K562 (cell line): ENCODE measurements at regions not wholly inside any gene's neighbourhood (a gene's known extent, or its start where the extent isn't known, plus 50 kb on each side); places are given as distances from the start of the nearest gene placed in this dataset.

Experiments
- CHAMP1 ChIP-seq: fragments of 450-650 bp; IDR thresholded peaks from 2 replicates; pipeline ENCODE4 v1.6.1; 2016; ENCODE audit warnings: mild to moderate bottlenecking
- CTBP1 ChIP-seq: fragments of 450-650 bp; IDR thresholded peaks from 2 replicates; pipeline ENCODE4 v1.6.1; 2016; ENCODE audit warnings: borderline replicate concordance
- DACH1 ChIP-seq: fragments of 450-650 bp; IDR thresholded peaks from 2 replicates; pipeline ENCODE4 v1.6.1; 2018; ENCODE audit not compliant: partially characterized antibody
- FOXA3 ChIP-seq, 2 experiments: fragments of 450-650 bp in 1 of 2; sonication (generic) in 1 of 2; formaldehyde crosslinking; IDR thresholded peaks in 1 of 2; conservative IDR thresholded peaks in 1 of 2; 2 replicates each; pipeline versions ENCODE4 v1.4.0 to v1.8.0; 2020 to 2022; ENCODE audit warnings: mild to moderate bottlenecking in 2 of 2, missing genetic modification reagents in 1 of 2
- HNRNPK ChIP-seq: fragments of 200-400 bp; formaldehyde crosslinking; IDR thresholded peaks from one replicate; pipeline ENCODE4 v1.6.1; 2018; ENCODE audit warnings: mild to moderate bottlenecking, low read depth, low read length; ENCODE audit not compliant: poor library complexity, severe bottlenecking
- HNRNPLL ChIP-seq: fragments of 200-400 bp; formaldehyde crosslinking; IDR thresholded peaks from 2 replicates; pipeline ENCODE4 v1.6.1; 2017; ENCODE audit warnings: low read length, low read depth, mild to moderate bottlenecking; ENCODE audit not compliant: poor library complexity, severe bottlenecking
- KHSRP ChIP-seq: fragments of 450-650 bp; IDR thresholded peaks from 2 replicates; pipeline ENCODE4 v1.6.1; 2017
- MAFG ChIP-seq: fragments of 450-650 bp; conservative IDR thresholded peaks from 2 replicates; pipeline ENCODE4 v1.6.1; 2016; ENCODE audit warnings: missing genetic modification characterization, missing compliant biosample characterization
- MCM2 ChIP-seq: fragments of 450-650 bp; IDR thresholded peaks from 2 replicates; pipeline ENCODE4 v1.6.1; 2017; ENCODE audit warnings: low read depth, mild to moderate bottlenecking
- POLR2AphosphoS2 ChIP-seq: IDR thresholded peaks from 2 replicates; pipeline ENCODE4 v1.6.1; 2012; ENCODE audit warnings: low read length, improper control_type of control experiment
- RBM15 ChIP-seq: fragments of 200-400 bp; formaldehyde crosslinking; IDR thresholded peaks from 2 replicates; pipeline ENCODE4 v1.6.1; 2018; ENCODE audit warnings: mild to moderate bottlenecking, low read length, moderate library complexity; ENCODE audit not compliant: insufficient read depth
- ZNF398 ChIP-seq: fragments of 250-450 bp; sonication (Bioruptor Pico); IDR thresholded peaks from 2 replicates; pipeline ENCODE4 v1.8.0; 2021; ENCODE audit warnings: moderate library complexity, mild to moderate bottlenecking, inconsistent platforms
- ZNF830 ChIP-seq: fragments of 250-450 bp; sonication (Bioruptor Pico); IDR thresholded peaks from 2 replicates; pipeline ENCODE4 v1.5.0; 2021; ENCODE audit warnings: mild to moderate bottlenecking
- TF ChIP-seq, protein P1 (sequence below): sonication (generic); formaldehyde crosslinking; IDR thresholded peaks from 2 replicates; pipeline ENCODE4 v1.8.1; 2023; ENCODE audit warnings: missing genetic modification reagents, mild to moderate bottlenecking, borderline replicate concordance
- TF ChIP-seq, protein P2 (sequence below): fragments of 200-800 bp; sonication (Bioruptor generic); IDR thresholded peaks from 2 replicates; pipeline ENCODE4 v1.6.1; 2017; ENCODE audit warnings: missing genetic modification characterization, missing compliant biosample characterization

DNA sequence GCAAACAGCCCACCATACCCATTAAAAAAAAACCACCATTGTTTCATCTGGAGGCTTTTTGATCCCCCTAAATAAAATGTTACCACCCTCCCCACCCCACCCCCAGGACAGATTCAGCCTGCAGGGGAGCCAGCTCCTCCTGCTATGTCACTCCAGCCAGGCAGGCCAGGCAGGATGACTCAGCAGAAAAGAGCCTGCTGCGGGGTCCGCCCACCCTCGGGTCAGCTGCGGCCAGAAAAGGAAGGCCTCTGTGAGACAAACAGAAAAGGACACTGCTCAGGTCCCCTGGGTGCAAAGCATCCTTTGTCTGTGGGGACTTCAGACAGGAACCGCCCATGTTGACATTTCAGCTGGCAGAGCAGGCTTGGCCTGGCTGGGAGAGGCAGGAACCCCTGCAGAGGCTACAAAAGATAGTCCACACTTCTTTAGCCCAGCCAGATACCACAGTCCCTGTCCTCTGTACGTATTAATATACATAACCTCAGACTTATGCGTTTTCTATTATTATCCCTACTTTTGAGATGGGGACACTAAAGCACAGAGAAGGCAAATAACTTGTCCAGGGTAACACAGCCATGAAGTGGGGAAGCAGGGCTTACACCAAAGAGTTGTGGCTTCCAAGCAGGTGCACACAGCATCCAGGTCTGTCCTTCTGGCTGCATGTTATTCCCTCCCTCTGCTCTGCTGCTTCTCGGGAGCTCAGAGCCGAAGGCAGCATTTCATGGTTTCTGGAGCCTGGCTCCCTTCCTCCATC, 147.7 kb downstream of the CPEB2 start (continued):
- TF ChIP-seq ZNF830 (CRISPR knock-in tag): no peak
- TF ChIP-seq MAFG (tag): peak; percentile 100
- no peak for TF ChIP-seq ZNF398 (CRISPR knock-in tag)
- TF ChIP-seq CTBP1: peak; percentile 59; the same call in 1 of the 2 replicates
- no peak for TF ChIP-seq HNRNPLL
- TF ChIP-seq HNRNPK: no peak
- TF ChIP-seq DACH1: no peak
- TF ChIP-seq, protein P1, sequence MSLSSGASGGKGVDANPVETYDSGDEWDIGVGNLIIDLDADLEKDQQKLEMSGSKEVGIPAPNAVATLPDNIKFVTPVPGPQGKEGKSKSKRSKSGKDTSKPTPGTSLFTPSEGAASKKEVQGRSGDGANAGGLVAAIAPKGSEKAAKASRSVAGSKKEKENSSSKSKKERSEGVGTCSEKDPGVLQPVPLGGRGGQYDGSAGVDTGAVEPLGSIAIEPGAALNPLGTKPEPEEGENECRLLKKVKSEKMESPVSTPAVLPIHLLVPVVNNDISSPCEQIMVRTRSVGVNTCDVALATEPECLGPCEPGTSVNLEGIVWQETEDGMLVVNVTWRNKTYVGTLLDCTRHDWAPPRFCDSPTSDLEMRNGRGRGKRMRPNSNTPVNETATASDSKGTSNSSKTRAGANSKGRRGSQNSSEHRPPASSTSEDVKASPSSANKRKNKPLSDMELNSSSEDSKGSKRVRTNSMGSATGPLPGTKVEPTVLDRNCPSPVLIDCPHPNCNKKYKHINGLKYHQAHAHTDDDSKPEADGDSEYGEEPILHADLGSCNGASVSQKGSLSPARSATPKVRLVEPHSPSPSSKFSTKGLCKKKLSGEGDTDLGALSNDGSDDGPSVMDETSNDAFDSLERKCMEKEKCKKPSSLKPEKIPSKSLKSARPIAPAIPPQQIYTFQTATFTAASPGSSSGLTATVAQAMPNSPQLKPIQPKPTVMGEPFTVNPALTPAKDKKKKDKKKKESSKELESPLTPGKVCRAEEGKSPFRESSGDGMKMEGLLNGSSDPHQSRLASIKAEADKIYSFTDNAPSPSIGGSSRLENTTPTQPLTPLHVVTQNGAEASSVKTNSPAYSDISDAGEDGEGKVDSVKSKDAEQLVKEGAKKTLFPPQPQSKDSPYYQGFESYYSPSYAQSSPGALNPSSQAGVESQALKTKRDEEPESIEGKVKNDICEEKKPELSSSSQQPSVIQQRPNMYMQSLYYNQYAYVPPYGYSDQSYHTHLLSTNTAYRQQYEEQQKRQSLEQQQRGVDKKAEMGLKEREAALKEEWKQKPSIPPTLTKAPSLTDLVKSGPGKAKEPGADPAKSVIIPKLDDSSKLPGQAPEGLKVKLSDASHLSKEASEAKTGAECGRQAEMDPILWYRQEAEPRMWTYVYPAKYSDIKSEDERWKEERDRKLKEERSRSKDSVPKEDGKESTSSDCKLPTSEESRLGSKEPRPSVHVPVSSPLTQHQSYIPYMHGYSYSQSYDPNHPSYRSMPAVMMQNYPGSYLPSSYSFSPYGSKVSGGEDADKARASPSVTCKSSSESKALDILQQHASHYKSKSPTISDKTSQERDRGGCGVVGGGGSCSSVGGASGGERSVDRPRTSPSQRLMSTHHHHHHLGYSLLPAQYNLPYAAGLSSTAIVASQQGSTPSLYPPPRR (CRISPR knock-in tag): no peak
- no peak for TF ChIP-seq RBM15
- TF ChIP-seq MCM2: no peak
- TF ChIP-seq, protein P2, sequence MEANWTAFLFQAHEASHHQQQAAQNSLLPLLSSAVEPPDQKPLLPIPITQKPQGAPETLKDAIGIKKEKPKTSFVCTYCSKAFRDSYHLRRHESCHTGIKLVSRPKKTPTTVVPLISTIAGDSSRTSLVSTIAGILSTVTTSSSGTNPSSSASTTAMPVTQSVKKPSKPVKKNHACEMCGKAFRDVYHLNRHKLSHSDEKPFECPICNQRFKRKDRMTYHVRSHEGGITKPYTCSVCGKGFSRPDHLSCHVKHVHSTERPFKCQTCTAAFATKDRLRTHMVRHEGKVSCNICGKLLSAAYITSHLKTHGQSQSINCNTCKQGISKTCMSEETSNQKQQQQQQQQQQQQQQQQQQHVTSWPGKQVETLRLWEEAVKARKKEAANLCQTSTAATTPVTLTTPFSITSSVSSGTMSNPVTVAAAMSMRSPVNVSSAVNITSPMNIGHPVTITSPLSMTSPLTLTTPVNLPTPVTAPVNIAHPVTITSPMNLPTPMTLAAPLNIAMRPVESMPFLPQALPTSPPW (CRISPR knock-in tag): peak; percentile 62
- TF ChIP-seq KHSRP: no peak
- TF ChIP-seq CHAMP1: no peak
- no peak for TF ChIP-seq FOXA3 (CRISPR knock-in tag; conservative IDR thresholded peaks at IDR 0.05 in 1 of 2, IDR thresholded peaks at IDR 0.05 in 1 of 2)
- TF ChIP-seq POLR2AphosphoS2: no peak
